ENCODE measurements at regions not wholly inside any gene's neighbourhood (a gene's known extent, or its start where the extent isn't known, plus 50 kb on each side); places are given as distances from the start of the nearest gene placed in this dataset.
A peak's percentile ranks its signal among the peaks of the same experiment; 100 is the strongest.

GRCh38 chr16:76190057-76190456 is 87.1 kb upstream of the CNTNAP4 start:
- Histone ChIP-seq H3K36me3 (ENCODE audit: control insufficient read depth, insufficient read depth, low read length) (no peaks in the 10 kb centered on the region), H3K9me3 (ENCODE audit: control insufficient read depth, insufficient read depth, low read length) (peaks cover 7% of the 10 kb centered on the region), H4K91ac (ENCODE audit: insufficient read depth, low read depth, low read length) (no peak overlapping the region), H2BK15ac (ENCODE audit: low read depth, low read length) (no peak overlapping the region), H3K4me3 (ENCODE audit: insufficient read depth, low read depth, low read length) (no peak overlapping the region), H2BK20ac (ENCODE audit: low read depth, low read length) (no peak overlapping the region), H2AK5ac (ENCODE audit: low read depth, low read length) (no peak overlapping the region), H3K4ac (ENCODE audit: low read depth, low read length) (no peak overlapping the region), H2AFZ (replicated peaks; ENCODE audit: low read length, poor library complexity) (no peak overlapping the region), H3K9ac (ENCODE audit: low read depth, low read length) (no peak overlapping the region), H3K27ac (ENCODE audit: insufficient read depth, low read length) (no peak overlapping the region), H4K8ac (ENCODE audit: low read depth in 2 of 2, low read length in 2 of 2) (no peak overlapping the region), H3K9me1 (ENCODE audit: insufficient read depth, low read length) (no peaks in the 10 kb centered on the region), H3K56ac (ENCODE audit: extremely low read depth, insufficient read depth, low read length) (no peak overlapping the region), H3K23ac (ENCODE audit: low read depth, low read length) (no peak overlapping the region), H3K4me2 (ENCODE audit: low read depth, low read length) (no peak overlapping the region), H3K4me1 (ENCODE audit: control insufficient read depth, insufficient read depth, low read length) (no peaks in the 10 kb centered on the region), H2BK120ac (ENCODE audit: low read depth, low read length) (no peak overlapping the region), H2BK5ac (ENCODE audit: low read depth, low read length, poor library complexity, severe bottlenecking) (no peak overlapping the region), H3K79me1 (ENCODE audit: low read depth in 1 of 2, low read length in 2 of 2) (no peaks in the 10 kb centered on the region), H3K27me3 (ENCODE audit: control insufficient read depth, insufficient read depth, low read length) (no peaks in the 10 kb centered on the region), H4K20me1 (ENCODE audit: insufficient read depth, low read length) (no peaks in the 10 kb centered on the region), H3K18ac (ENCODE audit: low read depth, low read length) (no peak overlapping the region), H3K14ac (replicated peaks; ENCODE audit: low read depth, low read length) (no peak overlapping the region), H2AK9ac (replicated peaks; ENCODE audit: low read depth, low read length, poor library complexity) (no peak overlapping the region), H4K5ac (ENCODE audit: low read depth, low read length) (no peak overlapping the region)
- in situ Hi-C loops (cut with MboI; ENCODE audit: low sequenced_read_pairs): no loop called here
- TF ChIP-seq MAFK (IDR thresholded peaks at IDR 0.05; ENCODE audit: low read depth, low read length): peak; percentile 93
- no peak for TF ChIP-seq FOS (IDR thresholded peaks at IDR 0.05; ENCODE audit: low read depth, low read length)
- no CpG with 5 or more reads among the region's 2 CpGs for WGBS, 2 experiments (ENCODE audit: extremely low coverage in 2 of 2, insufficient read length in 1 of 2)
- dilution Hi-C loops (cut with HindIII; ENCODE audit: low sequenced_read_pairs, unreplicated experiment): no loop called here
- ATAC-seq (ENCODE audit: low read depth): no peak
- CTCF ChIA-PET: no interaction called here
- no TSS peak for BruUV-seq (replicated peaks)
- no peak for DNase-seq
- intact Hi-C loops (cut with micrococcal nuclease): no loop called here
- POLR2A ChIA-PET (ENCODE audit: unreplicated experiment): no interaction called here

Measured in IMR-90 (cell line).